H54 (cell line): ENCODE measurements at regions not wholly inside any gene's neighbourhood (a gene's known extent, or its start where the extent isn't known, plus 50 kb on each side); places are given as distances from the start of the nearest gene placed in this dataset.

Source experiments
- DNase-seq: peaks from one replicate; pipeline ENCODE4 v3.0.0; 2011; ENCODE audit warnings: low spot score, mixed read lengths; ENCODE audit not compliant: insufficient read length
- FAIRE-seq: peaks from 3 replicates; lab custom pipeline; 2011; peaks lifted over from hg19 to GRCh38; lab: Jason Lieb, UNC
- POLR2A ChIP-seq: IDR thresholded peaks from 2 replicates; pipeline ENCODE4 v1.6.1; 2011; ENCODE audit warnings: low read depth, mild to moderate bottlenecking, low read length

DNA sequence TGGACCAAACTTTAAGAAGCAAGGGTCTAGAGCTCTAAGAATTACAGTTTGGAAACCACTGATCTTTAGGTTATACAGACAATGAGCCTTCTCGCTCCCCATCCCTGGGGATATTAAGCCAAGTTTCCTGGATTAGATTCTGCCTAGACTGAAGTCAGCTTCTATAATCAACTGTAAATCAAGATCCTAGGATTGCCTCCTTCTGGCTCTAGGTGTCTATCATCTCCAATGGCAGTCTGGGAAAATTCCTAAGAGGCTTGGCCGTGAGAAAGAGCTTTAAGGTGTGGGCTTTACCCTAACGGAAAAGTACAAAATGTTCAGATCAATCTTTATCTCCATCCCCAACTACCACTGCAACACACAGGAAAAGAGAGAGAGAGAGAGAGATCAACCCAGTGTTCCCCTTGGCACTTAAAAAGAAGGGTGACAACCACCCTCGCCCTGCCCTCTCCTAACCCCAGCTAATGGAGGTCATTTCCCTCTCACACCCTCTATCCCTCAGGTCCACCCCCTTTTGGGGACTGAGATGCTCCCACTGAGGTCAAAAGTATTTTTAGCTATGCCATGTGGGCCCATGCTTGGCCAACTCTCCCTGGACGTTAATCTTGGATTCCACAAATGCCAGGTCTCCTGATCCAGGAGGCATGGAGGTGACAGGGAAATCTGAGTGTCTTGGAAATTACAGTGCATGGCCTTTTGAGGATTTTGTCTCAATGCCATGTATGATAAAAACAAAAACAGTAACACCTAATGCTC, 202.8 kb upstream of the BCL6 start:
- no peak for FAIRE-seq
- no peak for DNase-seq
- TF ChIP-seq POLR2A = no peak

DNA sequence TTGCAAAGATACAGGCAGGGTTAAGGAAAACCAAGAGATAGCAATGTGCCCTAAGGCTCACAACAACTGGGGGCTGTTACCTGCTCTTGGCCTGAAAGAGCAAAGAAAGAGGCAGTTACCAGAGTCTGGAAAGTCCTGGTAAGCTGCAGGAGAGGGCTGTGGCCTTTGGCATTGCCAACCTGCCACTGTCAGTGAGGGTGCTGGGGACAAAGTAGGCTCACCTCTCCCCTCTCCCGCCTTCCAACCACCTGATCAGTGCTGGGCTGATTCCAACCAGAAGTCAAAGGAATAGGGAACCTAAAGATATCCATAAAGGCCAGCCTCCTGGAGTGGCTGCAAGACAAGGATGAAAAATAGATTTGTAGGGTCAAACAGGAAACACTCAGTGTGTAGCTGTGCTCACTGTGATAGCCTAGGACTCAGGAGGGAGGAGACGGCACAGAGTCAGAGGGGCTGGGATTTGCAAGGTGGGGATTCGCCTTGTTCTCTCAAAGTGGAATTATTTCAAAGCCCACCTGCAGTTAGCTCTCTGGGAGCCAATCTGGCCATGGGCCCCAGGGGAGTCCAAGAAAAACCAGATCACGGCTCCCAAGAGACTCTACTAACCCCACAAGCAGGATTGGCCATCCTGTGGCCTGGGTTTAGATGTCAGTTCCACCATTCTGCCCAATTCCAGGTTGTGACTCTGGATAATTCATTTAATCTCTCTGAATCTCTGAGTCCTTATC, 204.0 kb upstream of the BCL6 start:
- no peak for FAIRE-seq
- no peak for DNase-seq
- no peak for TF ChIP-seq POLR2A

DNA sequence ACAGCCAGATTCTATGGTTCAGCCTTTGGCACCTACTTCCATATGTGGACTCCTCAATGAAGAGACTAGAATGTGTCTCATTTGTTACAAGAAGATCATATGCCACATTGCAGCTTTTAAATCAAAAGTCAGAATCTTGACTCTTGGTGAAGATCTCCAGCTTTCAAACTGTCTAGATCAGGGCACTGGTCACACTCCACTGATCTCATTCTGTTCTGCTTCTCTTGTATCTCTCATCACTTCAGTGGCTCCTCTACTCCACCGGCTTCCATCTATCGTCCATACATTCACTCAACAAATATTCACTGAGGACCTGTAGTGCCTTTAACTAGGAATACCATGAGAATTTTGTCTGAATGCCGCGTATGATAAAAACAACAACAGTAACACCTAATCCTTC, 203.3 kb upstream of the LPP start:
- DNase-seq = no peak
- FAIRE-seq = no peak
- no peak for TF ChIP-seq POLR2A

DNA sequence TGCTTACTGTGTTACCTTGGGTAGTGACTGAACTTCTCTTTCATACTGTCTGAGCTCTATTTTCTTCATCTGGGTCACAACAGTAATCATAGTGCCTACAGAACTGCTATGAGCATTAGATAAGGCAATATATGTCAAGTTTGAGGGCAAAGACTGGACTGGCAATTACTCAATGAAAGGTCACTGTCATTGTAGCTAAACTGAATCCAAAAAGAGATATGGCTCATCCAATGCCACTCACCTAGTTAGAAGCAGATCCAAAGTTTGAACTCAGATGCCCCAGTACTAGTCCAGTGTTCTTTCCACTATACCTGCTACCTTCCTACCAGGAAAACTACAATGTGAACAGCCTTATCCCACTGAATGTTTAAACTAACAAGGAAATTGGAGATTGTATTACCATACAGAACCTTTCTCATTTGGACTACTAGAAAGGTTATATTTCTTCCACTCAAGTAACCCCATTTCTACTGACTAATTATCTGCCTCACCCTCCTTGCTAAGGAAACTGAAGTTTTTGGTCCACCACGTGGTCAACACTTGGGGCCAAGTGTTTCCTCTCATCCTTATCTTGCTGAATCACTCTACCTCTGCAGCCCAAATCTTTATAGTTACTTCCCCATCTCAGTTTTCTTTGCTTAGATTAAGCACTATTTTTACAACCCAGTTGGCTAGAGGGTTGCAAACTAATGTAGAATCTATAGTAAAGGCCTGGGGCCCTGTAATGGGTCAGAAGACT, 202.3 kb upstream of the LPP start:
- TF ChIP-seq POLR2A = no peak
- no peak for DNase-seq
- no peak for FAIRE-seq

DNA sequence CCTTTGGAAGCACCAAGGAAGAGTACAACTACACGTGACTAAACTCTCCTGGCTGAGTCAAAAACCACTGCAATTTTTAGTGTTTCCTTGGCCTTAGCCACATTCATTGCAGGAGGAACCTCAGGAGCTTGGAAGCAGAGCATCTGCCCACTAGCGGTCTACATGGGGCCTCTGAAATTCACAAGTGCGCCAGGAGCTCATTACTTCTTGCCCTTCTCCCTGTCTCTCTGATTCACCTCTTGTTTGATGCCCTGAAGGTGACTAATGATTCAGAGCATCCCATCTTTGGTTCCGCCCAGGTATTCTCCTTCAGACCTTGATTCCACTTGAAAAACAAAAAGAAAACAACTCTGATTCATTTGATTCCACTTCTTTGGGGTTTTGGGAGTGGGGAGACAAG, 201.1 kb upstream of the LPP start:
- no peak for DNase-seq
- FAIRE-seq = no peak
- no peak for TF ChIP-seq POLR2A

DNA sequence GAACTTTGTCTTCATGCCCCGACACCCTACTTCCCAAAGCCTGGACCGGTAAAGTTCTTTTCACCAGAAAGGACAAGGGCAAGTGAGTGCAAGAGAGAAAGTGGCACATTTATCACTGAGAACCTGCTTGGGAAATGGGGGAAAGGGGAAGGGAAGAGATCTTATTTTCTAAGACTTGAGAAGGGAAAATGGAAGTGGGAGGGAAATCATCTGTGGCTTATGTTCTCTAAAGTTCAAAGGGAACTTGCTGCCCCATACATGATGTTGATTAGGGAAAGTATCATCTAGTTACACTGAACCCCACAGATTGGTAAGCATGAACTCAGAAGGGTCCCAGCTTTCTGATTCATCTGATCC, 199.5 kb upstream of the LPP start:
- FAIRE-seq = no peak
- no peak for DNase-seq
- TF ChIP-seq POLR2A = no peak

DNA sequence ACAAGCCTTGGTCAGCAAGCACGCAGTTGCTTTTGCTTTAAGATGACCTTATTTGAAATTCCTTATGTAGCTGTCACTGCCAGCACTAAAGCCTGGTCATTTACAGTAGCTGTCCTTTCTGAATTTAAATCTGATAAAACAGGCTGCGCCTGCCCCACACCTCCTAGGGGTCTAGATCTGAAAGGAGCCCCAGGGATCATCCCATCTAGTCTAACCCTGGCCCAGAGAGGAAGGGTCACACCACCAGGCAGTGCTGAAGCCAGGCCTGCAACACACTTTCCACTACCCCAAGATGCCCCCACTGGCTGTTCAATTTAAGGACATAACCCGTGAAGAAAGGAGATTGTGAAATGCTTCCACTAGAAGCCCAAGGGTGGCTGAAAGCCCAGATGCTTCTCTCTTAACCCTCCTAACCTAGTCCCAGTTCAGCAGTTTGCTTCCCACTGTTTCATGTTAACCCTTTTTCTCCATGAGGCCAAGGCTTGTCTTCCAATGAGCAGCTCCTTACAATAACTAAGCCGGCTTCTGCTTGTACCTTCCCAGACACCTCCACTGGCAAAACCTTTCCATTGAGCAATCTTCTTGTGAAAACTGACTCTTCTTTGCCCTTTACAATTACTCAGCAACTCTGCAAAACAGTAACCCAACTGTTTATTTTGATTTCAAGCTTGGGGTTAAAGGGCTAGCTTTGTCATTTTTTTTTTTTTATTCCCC, 198.9 kb upstream of the LPP start:
- TF ChIP-seq POLR2A = no peak
- DNase-seq (peak; percentile 40), FAIRE-seq (peak; percentile 11)

DNA sequence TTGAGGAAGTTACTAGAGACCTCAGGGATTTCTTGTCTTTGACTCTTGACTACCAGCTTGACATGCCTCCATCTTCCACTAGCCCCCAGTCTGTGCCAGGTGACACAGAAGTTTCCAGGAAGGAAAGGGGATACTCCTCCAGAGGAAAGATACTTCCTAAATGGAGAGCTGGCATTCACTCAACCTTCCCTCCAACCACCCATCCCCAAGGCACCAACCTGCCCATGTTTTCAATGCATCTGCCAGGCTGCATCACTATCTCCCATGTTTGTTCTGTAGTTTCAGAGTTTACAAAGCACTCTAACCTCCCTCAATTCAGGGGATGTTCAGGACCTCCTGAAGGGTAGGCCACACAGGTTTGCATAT, 198.4 kb upstream of the LPP start:
- DNase-seq (no peak), FAIRE-seq (no peak)
- TF ChIP-seq POLR2A = no peak

DNA sequence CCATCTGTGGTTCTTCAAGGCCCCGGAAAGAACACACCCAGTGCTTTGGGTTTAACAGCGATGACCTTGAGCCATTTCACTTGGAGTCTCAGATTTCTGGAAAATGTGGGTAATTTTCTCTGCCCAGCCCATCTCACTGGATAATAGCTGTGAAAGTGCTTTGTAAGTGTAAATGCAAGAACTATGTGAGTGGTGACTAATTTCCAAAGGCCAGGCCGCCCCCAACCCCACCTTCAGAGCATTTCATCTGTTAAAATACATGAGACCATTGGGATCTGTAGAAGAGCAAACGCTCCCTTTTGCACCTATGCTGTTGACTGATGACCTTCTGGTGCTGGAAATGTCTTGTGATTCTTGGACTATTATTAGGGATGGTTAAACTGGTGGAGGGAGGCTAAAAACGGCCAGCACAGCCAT, 196.8 kb upstream of the LPP start:
- no peak for DNase-seq
- no peak for FAIRE-seq
- no peak for TF ChIP-seq POLR2A

DNA sequence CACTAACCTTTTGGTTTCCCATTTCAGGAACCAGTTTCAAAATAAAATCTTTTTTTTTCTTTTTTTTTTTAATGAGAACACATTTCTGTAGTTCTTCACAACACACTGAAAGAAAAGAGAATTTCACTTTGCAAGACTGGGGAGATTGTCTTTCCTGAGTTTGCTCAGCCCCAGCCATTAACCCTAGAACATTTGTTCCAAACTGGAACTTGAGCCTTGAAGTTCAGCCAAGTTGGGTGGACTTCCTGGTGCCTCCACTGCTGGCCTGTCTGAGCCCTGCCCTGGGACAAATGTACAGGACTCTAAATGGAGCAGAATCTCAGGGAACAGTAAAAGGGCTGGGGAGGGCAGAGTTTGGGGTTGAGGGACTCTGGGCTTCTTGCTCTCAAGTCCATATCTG, 196.4 kb upstream of the LPP start:
- FAIRE-seq = no peak
- no peak for TF ChIP-seq POLR2A
- no peak for DNase-seq

DNA sequence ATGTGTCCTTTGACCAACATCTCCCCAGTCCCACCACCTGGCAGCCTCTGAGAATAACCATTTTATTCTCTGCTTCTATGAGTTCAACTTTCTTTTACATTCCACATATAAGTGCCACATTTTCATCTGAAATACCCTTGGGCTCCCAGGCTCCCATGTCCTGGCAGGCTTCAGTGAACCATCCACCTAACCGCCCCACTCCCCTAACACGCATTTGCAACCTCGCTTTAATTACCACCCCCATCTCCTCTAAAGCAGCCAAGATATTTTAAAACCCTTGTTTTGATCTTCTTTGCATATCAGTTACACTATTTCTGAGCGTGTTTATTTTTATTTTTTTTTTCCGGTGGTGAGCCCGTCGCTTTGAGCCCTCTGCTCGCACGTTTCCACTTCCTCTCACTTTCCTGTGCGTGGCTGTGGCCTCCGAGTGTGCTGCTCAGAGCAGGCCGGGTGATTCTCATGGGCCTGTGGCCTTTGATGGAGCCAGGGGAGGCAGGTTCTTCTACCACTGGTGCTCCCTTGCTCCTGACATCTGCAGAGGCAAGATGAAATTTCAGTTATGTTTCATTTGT, 195.4 kb upstream of the LPP start:
- no peak for TF ChIP-seq POLR2A
- FAIRE-seq = no peak
- DNase-seq = no peak

DNA sequence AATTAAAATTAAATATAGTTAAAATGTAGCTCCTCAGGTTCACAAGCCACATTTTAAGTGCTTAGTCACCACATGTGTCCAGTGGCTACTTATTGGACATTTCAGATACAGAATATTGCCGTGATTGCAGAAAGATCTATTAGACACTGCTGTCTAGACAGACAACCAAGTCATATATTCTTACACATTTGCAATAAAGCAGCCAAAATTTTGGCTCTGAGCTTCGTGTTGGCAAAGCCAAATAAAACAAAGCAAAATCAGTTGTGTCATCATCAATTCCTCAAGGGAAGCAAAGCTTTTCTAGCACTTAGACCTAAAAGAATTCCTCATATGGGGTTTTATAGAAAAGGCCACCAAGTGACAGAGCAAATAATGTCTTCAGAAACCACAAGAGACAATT, 193.1 kb upstream of the LPP start:
- no peak for TF ChIP-seq POLR2A
- FAIRE-seq = peak; percentile 45
- DNase-seq = no peak

DNA sequence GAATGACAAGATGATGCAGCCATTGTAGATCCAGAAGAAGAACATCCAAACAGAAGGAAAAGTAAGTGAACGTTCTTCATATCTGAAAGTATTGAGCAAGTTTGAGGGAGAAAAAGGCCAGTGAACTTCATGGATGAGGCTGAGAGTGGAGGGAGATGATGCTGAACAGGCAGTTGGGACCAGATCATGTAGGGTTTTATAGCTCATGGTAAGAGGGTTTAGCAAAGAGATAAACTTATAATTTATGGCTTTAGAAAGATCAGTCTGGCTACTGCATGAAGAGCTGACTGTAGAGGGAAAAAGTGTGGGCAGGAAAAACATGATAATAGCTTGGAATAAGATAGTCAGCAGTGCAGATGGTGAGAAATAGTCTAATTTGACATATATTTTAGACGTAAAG, 192.6 kb upstream of the LPP start:
- TF ChIP-seq POLR2A = no peak
- DNase-seq (no peak), FAIRE-seq (no peak)
